ENCODE measurements at regions not wholly inside any gene's neighbourhood (a gene's known extent, or its start where the extent isn't known, plus 50 kb on each side); places are given as distances from the start of the nearest gene placed in this dataset.

GRCh38 chr3:147002721-147003120, 397.6 kb upstream of the PLSCR5 start:
- no peak overlapping the region for H3K4me3 ChIP-seq (ENCODE audit: low read depth, low read length)
- ChIA-PET CTCF (no interaction called here), POLR2A (no interaction called here)
- peak; percentile 31 for DNase-seq (ENCODE audit: low read depth)
- H3K36me3 ChIP-seq (ENCODE audit: control insufficient read depth, insufficient read depth, low read length), result no peaks in the 10 kb centered on the region
- no peaks in the 10 kb centered on the region for H3K27me3 ChIP-seq (ENCODE audit: control insufficient read depth, insufficient read depth, low read length)
- TF ChIP-seq CTCF (IDR thresholded peaks at IDR 0.05; ENCODE audit: insufficient read depth, low read depth, low read length), result no peak

GRCh38 chr3:147000274-147000673, 395.1 kb upstream of the PLSCR5 start:
- Histone ChIP-seq H3K4me3 (ENCODE audit: low read depth, low read length) (no peak overlapping the region), H3K36me3 (ENCODE audit: control insufficient read depth, insufficient read depth, low read length) (no peaks in the 10 kb centered on the region), H3K27me3 (ENCODE audit: control insufficient read depth, insufficient read depth, low read length) (no peaks in the 10 kb centered on the region)
- ChIA-PET POLR2A (no interaction called here), CTCF (no interaction called here)
- no peak for TF ChIP-seq CTCF (IDR thresholded peaks at IDR 0.05; ENCODE audit: insufficient read depth, low read depth, low read length)
- no peak for DNase-seq (ENCODE audit: low read depth)

GRCh38 chr3:146991907-146992306, 386.8 kb upstream of the PLSCR5 start:
- TF ChIP-seq CTCF (IDR thresholded peaks at IDR 0.05; ENCODE audit: insufficient read depth, low read depth, low read length), result no peak
- DNase-seq (ENCODE audit: low read depth), result no peak
- H3K36me3 ChIP-seq (ENCODE audit: control insufficient read depth, insufficient read depth, low read length), result no peaks in the 10 kb centered on the region
- POLR2A ChIA-PET, result no interaction called here
- CTCF ChIA-PET, result no interaction called here
- H3K4me3 ChIP-seq (ENCODE audit: low read depth, low read length), result no peak overlapping the region
- no peaks in the 10 kb centered on the region for H3K27me3 ChIP-seq (ENCODE audit: control insufficient read depth, insufficient read depth, low read length)

GRCh38 chr3:146975476-146975875, 370.3 kb upstream of the PLSCR5 start:
- no peaks in the 10 kb centered on the region for H3K36me3 ChIP-seq (ENCODE audit: control insufficient read depth, insufficient read depth, low read length)
- DNase-seq (ENCODE audit: low read depth), result no peak
- H3K27me3 ChIP-seq (ENCODE audit: control insufficient read depth, insufficient read depth, low read length), result no peaks in the 10 kb centered on the region
- POLR2A ChIA-PET, result no interaction called here
- no peak overlapping the region for H3K4me3 ChIP-seq (ENCODE audit: low read depth, low read length)
- TF ChIP-seq CTCF (IDR thresholded peaks at IDR 0.05; ENCODE audit: insufficient read depth, low read depth, low read length), result no peak
- CTCF ChIA-PET, result no interaction called here

- H3K4me3 ChIP-seq (ENCODE audit: low read depth, low read length), result no peak overlapping the region
- no peaks in the 10 kb centered on the region for H3K27me3 ChIP-seq (ENCODE audit: control insufficient read depth, insufficient read depth, low read length)
- CTCF ChIA-PET, result interaction anchor here (0.7 kb wide), 1 partner anchor 228 kb away, joined by 4 read pairs; no protein-coding TSS in a partner anchor
- POLR2A ChIA-PET, result no interaction called here
- H3K36me3 ChIP-seq (ENCODE audit: control insufficient read depth, insufficient read depth, low read length), result no peaks in the 10 kb centered on the region
- no peak for TF ChIP-seq CTCF (IDR thresholded peaks at IDR 0.05; ENCODE audit: insufficient read depth, low read depth, low read length)
- DNase-seq (ENCODE audit: low read depth), result no peak
Measured at GRCh38 chr3:146975032-146975431, 369.9 kb upstream of the PLSCR5 start.
